ENCODE measurements at regions not wholly inside any gene's neighbourhood (a gene's known extent, or its start where the extent isn't known, plus 50 kb on each side); places are given as distances from the start of the nearest gene placed in this dataset.

DNA sequence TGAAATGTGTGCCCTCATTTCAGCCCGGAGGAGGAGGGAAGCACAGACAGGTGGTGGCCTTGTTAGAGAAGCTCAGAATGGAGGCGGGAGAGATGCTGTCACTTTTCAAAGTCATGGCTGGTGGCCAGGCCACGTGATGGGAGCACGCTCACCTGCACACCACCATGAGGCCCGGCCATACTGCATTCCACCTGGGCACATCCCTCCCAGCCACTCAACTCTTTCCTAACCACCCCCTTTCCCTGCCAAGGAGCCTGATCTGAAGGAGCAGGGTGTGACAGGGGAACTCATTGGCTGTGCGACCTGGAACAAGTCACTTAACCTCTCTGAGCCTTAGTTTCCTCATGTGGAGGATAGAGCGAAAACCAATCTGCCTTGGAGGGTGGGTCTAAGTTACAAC lies 364.5 kb downstream of the CTTN start:
- WGBS, 2 donors, result 75 to 92% methylated on average over 7 of the region's 7 CpGs
- no peak overlapping the region for H3K9ac ChIP-seq (ENCODE audit: insufficient read depth in 1 of 2, low read length in 2 of 2)
- TF ChIP-seq, protein P1, sequence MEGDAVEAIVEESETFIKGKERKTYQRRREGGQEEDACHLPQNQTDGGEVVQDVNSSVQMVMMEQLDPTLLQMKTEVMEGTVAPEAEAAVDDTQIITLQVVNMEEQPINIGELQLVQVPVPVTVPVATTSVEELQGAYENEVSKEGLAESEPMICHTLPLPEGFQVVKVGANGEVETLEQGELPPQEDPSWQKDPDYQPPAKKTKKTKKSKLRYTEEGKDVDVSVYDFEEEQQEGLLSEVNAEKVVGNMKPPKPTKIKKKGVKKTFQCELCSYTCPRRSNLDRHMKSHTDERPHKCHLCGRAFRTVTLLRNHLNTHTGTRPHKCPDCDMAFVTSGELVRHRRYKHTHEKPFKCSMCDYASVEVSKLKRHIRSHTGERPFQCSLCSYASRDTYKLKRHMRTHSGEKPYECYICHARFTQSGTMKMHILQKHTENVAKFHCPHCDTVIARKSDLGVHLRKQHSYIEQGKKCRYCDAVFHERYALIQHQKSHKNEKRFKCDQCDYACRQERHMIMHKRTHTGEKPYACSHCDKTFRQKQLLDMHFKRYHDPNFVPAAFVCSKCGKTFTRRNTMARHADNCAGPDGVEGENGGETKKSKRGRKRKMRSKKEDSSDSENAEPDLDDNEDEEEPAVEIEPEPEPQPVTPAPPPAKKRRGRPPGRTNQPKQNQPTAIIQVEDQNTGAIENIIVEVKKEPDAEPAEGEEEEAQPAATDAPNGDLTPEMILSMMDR (IDR thresholded peaks at IDR 0.05; ENCODE audit: control extremely low read depth, extremely low read depth), result no peak
- H3K27ac ChIP-seq (ENCODE audit: low read depth in 1 of 2, low read length in 1 of 2), result no peak overlapping the region
- DNase-seq, result no peak
- H3K27me3 ChIP-seq (ENCODE audit: control insufficient read depth in 3 of 3, insufficient read depth in 3 of 3, low read length in 2 of 3), result no peaks in the 10 kb centered on the region
- H3K4me1 ChIP-seq (ENCODE audit: control insufficient read depth in 5 of 5, insufficient read depth in 5 of 5, low read length in 5 of 5), result no peaks in the 10 kb centered on the region
- ATAC-seq (ENCODE audit: insufficient read depth, low FRiP score), result no peak
- no peak overlapping the region for H3K4me3 ChIP-seq
- no peaks in the 10 kb centered on the region for H3K36me3 ChIP-seq (ENCODE audit: control insufficient read depth in 4 of 4, insufficient read depth in 4 of 4, low read length in 4 of 4)
- H3K9me3 ChIP-seq (ENCODE audit: control insufficient read depth in 4 of 4, insufficient read depth in 3 of 4, low read length in 3 of 4), result peaks cover 0 to 16% (median 0%) of the 10 kb centered on the region in 4 donors

DNA sequence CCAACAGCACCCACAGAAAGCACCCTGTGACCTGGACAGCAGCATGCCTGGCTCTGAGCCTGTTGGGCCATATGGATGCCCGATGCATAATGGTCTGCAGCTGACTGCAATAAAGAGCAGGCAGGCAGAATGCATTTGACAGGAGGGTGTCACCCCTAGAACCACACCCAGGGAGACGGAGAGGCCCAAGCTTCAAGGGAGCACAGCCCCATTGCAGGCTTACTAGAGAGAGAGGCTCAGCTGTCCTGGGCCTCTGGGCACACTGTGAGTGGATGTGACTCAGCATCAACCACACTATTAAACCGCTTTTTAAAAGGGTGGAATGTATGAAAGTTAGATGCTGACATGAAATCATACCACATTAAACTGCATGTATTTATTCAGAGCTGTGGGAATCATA lies 365.3 kb downstream of the CTTN start:
- Histone ChIP-seq H3K27ac (ENCODE audit: low read depth in 1 of 2, low read length in 1 of 2) (no peak overlapping the region), H3K9ac (ENCODE audit: insufficient read depth in 1 of 2, low read length in 2 of 2) (no peak overlapping the region), H3K9me3 (ENCODE audit: control insufficient read depth in 4 of 4, insufficient read depth in 3 of 4, low read length in 3 of 4) (peaks cover 0 to 17% (median 0%) of the 10 kb centered on the region in 4 donors), H3K27me3 (ENCODE audit: control insufficient read depth in 3 of 3, insufficient read depth in 3 of 3, low read length in 2 of 3) (no peaks in the 10 kb centered on the region), H3K4me1 (ENCODE audit: control insufficient read depth in 5 of 5, insufficient read depth in 5 of 5, low read length in 5 of 5) (no peaks in the 10 kb centered on the region), H3K4me3 (no peak overlapping the region), H3K36me3 (ENCODE audit: control insufficient read depth in 4 of 4, insufficient read depth in 4 of 4, low read length in 4 of 4) (no peaks in the 10 kb centered on the region)
- WGBS, 2 donors, result 82 to 88% methylated on average over 3 of the region's 3 CpGs
- TF ChIP-seq, protein P1 (IDR thresholded peaks at IDR 0.05; ENCODE audit: control extremely low read depth, extremely low read depth), result no peak
- ATAC-seq (ENCODE audit: insufficient read depth, low FRiP score) (no peak), DNase-seq (no peak)

DNA sequence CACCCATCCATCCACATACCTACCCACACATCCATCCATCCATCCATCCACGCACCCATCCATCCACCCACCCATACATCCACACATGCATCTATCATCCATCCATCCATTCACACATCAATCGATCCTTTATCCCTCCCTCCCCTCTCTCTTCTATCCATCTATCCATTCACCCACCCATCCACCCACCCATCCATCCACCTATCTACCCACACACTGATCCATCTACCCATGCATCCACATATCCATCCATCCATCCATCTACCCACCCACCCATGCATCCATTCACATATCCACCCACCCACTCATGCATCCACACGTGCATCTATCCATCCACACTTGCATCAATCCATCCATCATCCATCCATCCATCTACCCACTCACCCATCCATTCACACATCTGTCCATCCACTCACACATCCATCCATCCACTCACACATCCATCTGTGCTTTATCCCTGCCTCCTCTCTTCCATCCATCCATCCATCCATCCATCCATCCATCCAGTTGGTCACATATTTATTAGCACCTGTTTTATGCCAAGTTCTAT lies 366.1 kb downstream of the CTTN start:
- Histone ChIP-seq H3K4me3 (no peak overlapping the region), H3K27me3 (ENCODE audit: control insufficient read depth in 3 of 3, insufficient read depth in 3 of 3, low read length in 2 of 3) (no peaks in the 10 kb centered on the region), H3K9ac (ENCODE audit: insufficient read depth in 1 of 2, low read length in 2 of 2) (no peak overlapping the region), H3K27ac (ENCODE audit: low read depth in 1 of 2, low read length in 1 of 2) (no peak overlapping the region), H3K4me1 (ENCODE audit: control insufficient read depth in 5 of 5, insufficient read depth in 5 of 5, low read length in 5 of 5) (no peaks in the 10 kb centered on the region), H3K36me3 (ENCODE audit: control insufficient read depth in 4 of 4, insufficient read depth in 4 of 4, low read length in 4 of 4) (no peaks in the 10 kb centered on the region), H3K9me3 (ENCODE audit: control insufficient read depth in 4 of 4, insufficient read depth in 3 of 4, low read length in 3 of 4) (peaks cover 0 to 17% (median 0%) of the 10 kb centered on the region in 4 donors)
- DNase-seq (no peak), ATAC-seq (ENCODE audit: insufficient read depth, low FRiP score) (no peak)
- WGBS, 2 donors, result 87 to 92% methylated on average over 3 of the region's 3 CpGs
- TF ChIP-seq, protein P1 (IDR thresholded peaks at IDR 0.05; ENCODE audit: control extremely low read depth, extremely low read depth), result no peak

DNA sequence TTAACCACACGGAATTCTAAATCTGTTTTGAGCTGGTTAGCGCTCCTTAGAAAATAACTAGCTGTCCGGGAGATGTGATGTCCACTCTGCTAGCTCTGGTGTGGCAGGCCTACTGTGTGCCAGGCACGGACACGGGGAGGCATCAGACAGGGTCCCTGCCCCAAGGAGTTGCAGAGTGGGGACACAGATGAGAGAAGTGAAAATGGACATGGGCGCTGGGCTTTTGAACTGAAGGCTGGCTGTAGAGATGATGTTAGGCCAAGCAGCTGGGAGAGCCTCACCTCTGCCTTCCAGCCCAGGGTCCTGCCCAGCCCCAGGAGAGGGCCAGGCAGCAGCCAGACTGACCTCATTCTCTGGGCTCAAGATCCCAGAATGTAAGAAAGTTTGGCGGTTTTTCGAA lies 368.6 kb downstream of the CTTN start:
- WGBS, 2 donors, result 91 to 98% methylated on average over 8 of the region's 8 CpGs

More for the DNA sequence above, 368.6 kb downstream of the CTTN start:
- no peaks in the 10 kb centered on the region for H3K36me3 ChIP-seq (ENCODE audit: control insufficient read depth in 4 of 4, insufficient read depth in 4 of 4, low read length in 4 of 4)
- no peak overlapping the region for H3K9ac ChIP-seq (ENCODE audit: insufficient read depth in 1 of 2, low read length in 2 of 2)
- DNase-seq, result no peak
- peaks cover 0 to 8% (median 0%) of the 10 kb centered on the region in 4 donors for H3K9me3 ChIP-seq (ENCODE audit: control insufficient read depth in 4 of 4, insufficient read depth in 3 of 4, low read length in 3 of 4)
- no peaks in the 10 kb centered on the region for H3K27me3 ChIP-seq (ENCODE audit: control insufficient read depth in 3 of 3, insufficient read depth in 3 of 3, low read length in 2 of 3)
- no peak overlapping the region for H3K27ac ChIP-seq (ENCODE audit: low read depth in 1 of 2, low read length in 1 of 2)
- TF ChIP-seq, protein P1 (IDR thresholded peaks at IDR 0.05; ENCODE audit: control extremely low read depth, extremely low read depth), result no peak
- no peaks in the 10 kb centered on the region for H3K4me1 ChIP-seq (ENCODE audit: control insufficient read depth in 5 of 5, insufficient read depth in 5 of 5, low read length in 5 of 5)
- no peak for ATAC-seq (ENCODE audit: insufficient read depth, low FRiP score)
- H3K4me3 ChIP-seq, result no peak overlapping the region

All from lung (tissue), 11 donors.